Suprapubic skin (tissue), 4 donors: ENCODE measurements at regions not wholly inside any gene's neighbourhood (a gene's known extent, or its start where the extent isn't known, plus 50 kb on each side); places are given as distances from the start of the nearest gene placed in this dataset.
"Not testable (repeated sequence)": the region's sequence is repeated elsewhere in the genome, so short reads cannot be mapped to it uniquely, and the experiment has no call there.

Experiments
- DNase-seq, 2 donors: peaks; one replicate each; pipeline ENCODE4 v3.0.0-alpha.2; 2019; ENCODE audit warnings: low spot score in 2 of 2
- H3K27ac ChIP-seq: fragments of 200-600 bp; sonication (generic); one replicate; pipeline ENCODE4 v1.5.1; 2019
- H3K27me3 ChIP-seq: fragments of 200-600 bp; sonication (generic); one replicate; pipeline ENCODE4 v1.5.1; 2019
- H3K36me3 ChIP-seq: fragments of 200-600 bp; sonication (generic); one replicate; pipeline ENCODE4 v1.5.1; 2019
- H3K4me1 ChIP-seq: fragments of 200-600 bp; sonication (generic); one replicate; pipeline ENCODE4 v1.5.1; 2019
- H3K4me3 ChIP-seq: fragments of 200-600 bp; sonication (generic); one replicate; pipeline ENCODE4 v1.5.1; 2019; ENCODE audit warnings: mild to moderate bottlenecking
- H3K9me3 ChIP-seq: fragments of 200-600 bp; sonication (generic); one replicate; pipeline ENCODE4 v1.5.1; 2019
- EP300 ChIP-seq: sonication (generic); formaldehyde crosslinking; IDR thresholded peaks from one replicate; pipeline ENCODE4 v1.6.1; 2017; ENCODE audit warnings: antibody characterized with exemption
- POLR2A ChIP-seq, 2 donors: fragments of 450-650 bp; IDR thresholded peaks; one replicate each; pipeline ENCODE4 v1.6.1; 2017; ENCODE audit warnings: antibody characterized with exemption in 2 of 2, mild to moderate bottlenecking in 2 of 2, moderate library complexity in 2 of 2
- POLR2AphosphoS5 ChIP-seq, 3 donors: sonication (generic); formaldehyde crosslinking; IDR thresholded peaks; one replicate each; pipeline ENCODE4 v1.6.1; 2017; ENCODE audit warnings: antibody characterized with exemption in 3 of 3
- WGBS: methylation state at CpG from one replicate; pipeline ENCODE4 v1.1.5; 2018; 5-methylcytosine and 5-hydroxymethylcytosine counted together
- TF ChIP-seq, protein P1 (sequence below), 2 donors: fragments of 200-600 bp in 1 of 2; fragments of 450-650 bp in 1 of 2; sonication (generic) in 1 of 2; IDR thresholded peaks; one replicate each; pipeline ENCODE4 v1.5.1; 2016 to 2019; ENCODE audit warnings: antibody characterized with exemption in 2 of 2, mild to moderate bottlenecking in 1 of 2, moderate library complexity in 1 of 2

DNA sequence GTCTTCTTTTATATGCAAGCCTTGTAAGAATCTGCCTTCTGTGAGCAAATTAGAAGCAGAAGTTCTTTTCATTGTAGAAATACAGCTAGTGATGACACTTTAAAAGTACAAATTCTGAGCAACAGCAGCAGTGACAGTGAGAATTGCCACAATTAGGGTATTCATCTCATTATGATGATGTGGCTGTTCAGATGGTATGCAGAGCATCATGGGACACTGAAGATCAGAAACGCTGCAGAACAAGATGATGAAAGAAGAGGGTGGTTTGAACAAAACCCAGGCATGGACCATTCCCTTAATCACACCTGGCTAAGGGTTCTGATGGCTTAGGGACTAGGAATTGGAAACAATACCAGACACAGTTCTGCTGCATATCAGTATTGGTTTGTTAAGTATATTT is 312.7 kb upstream of the TBX18 start:
- no peaks in the 10 kb centered on the region for H3K9me3 ChIP-seq
- no peaks in the 10 kb centered on the region for H3K27me3 ChIP-seq
- 35% methylated on average over 1 of the region's 1 CpG for WGBS
- DNase-seq: no peak
- TF ChIP-seq POLR2A (IDR thresholded peaks at IDR 0.05) (no peak), EP300 (no peak), POLR2AphosphoS5 (IDR thresholded peaks at IDR 0.05) (no peak)
- TF ChIP-seq, protein P1, sequence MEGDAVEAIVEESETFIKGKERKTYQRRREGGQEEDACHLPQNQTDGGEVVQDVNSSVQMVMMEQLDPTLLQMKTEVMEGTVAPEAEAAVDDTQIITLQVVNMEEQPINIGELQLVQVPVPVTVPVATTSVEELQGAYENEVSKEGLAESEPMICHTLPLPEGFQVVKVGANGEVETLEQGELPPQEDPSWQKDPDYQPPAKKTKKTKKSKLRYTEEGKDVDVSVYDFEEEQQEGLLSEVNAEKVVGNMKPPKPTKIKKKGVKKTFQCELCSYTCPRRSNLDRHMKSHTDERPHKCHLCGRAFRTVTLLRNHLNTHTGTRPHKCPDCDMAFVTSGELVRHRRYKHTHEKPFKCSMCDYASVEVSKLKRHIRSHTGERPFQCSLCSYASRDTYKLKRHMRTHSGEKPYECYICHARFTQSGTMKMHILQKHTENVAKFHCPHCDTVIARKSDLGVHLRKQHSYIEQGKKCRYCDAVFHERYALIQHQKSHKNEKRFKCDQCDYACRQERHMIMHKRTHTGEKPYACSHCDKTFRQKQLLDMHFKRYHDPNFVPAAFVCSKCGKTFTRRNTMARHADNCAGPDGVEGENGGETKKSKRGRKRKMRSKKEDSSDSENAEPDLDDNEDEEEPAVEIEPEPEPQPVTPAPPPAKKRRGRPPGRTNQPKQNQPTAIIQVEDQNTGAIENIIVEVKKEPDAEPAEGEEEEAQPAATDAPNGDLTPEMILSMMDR (IDR thresholded peaks at IDR 0.05): no peak
- H3K4me1 ChIP-seq: no peaks in the 10 kb centered on the region
- H3K4me3 ChIP-seq: no peak overlapping the region
- H3K27ac ChIP-seq: no peak overlapping the region
- no peaks in the 10 kb centered on the region for H3K36me3 ChIP-seq

DNA sequence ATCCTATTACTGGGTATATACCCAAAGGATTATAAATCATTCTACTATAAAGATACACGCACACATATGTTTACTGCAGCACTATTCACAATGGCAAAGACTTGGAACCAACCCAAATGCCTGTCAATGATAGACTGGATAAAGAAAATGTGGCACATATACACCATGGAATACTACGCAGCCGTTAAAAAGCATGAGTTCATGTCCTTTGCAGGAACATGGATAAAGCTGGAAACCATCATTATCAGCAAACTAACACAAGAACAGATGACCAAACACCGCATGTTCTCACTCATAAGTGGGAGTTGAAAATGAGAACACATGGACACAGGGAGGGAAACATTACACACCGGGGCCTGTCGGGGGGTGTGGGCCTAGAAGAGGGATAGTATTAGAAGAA is 307.4 kb upstream of the TBX18 start:
- not testable (repeated sequence) for H3K9me3 ChIP-seq
- 82% methylated on average over 6 of the region's 6 CpGs for WGBS

DNA sequence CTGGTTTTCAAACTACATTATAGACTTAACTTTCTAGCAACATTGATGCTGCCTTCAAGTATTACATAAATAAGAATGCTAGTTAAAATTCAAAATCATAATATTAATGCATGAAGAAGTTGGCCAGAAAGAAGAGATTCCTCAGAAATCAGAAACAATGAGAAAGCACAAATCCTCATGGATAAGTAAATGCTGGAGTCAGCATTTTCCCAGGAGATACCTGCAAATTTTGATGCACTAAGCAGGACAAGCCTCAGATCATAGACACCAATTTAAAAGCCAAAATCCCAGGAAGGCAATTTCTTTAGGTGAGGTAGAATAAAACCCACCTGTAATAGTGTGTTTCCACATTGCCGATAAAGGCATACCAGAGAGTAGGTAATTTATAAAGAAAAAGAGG is 305.2 kb upstream of the TBX18 start:
- 100% methylated on average over 1 of the region's 1 CpG for WGBS
- Histone ChIP-seq H3K27me3 (no peaks in the 10 kb centered on the region), H3K36me3 (no peaks in the 10 kb centered on the region), H3K9me3 (no peaks in the 10 kb centered on the region), H3K4me1 (no peaks in the 10 kb centered on the region), H3K4me3 (no peak overlapping the region), H3K27ac (no peak overlapping the region)
- no peak for TF ChIP-seq POLR2AphosphoS5 (IDR thresholded peaks at IDR 0.05)
- TF ChIP-seq POLR2A (IDR thresholded peaks at IDR 0.05): no peak
- no peak for TF ChIP-seq EP300
- TF ChIP-seq, protein P1 (IDR thresholded peaks at IDR 0.05): no peak
- DNase-seq: no peak

More for the DNA sequence above, 307.4 kb upstream of the TBX18 start:
- not testable (repeated sequence) for H3K27ac ChIP-seq, H3K27me3 ChIP-seq, H3K4me3 ChIP-seq, H3K4me1 ChIP-seq, DNase-seq, H3K36me3 ChIP-seq

DNA sequence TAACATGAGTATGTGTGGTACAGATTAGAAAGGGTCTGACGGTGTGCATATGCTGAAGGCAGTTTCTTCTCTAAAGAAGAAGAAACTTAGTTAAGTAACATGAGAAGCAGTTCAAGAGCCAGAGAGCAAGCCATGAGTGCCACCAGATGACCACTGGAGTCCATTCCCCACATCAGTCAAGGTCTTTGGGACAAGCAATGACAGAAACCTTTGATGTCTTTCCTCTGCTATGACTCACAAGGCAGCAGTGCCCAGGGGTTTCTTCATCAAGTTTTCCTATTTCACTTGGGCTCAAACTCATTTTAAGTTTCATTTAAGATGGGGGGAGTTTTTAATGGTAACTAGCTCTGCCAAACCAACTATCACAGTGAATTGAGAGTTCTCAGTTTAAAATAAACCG is 303.8 kb upstream of the TBX18 start:
- no peak overlapping the region for H3K27ac ChIP-seq
- H3K4me3 ChIP-seq: no peak overlapping the region
- DNase-seq: no peak
- WGBS: 64% methylated on average over 2 of the region's 2 CpGs
- no peaks in the 10 kb centered on the region for H3K4me1 ChIP-seq
- TF ChIP-seq, protein P1 (IDR thresholded peaks at IDR 0.05): no peak
- peak in 1 of 3 donors; percentile 25 for TF ChIP-seq POLR2AphosphoS5 (IDR thresholded peaks at IDR 0.05)
- H3K36me3 ChIP-seq: no peaks in the 10 kb centered on the region
- H3K9me3 ChIP-seq: no peaks in the 10 kb centered on the region
- H3K27me3 ChIP-seq: no peaks in the 10 kb centered on the region

DNA sequence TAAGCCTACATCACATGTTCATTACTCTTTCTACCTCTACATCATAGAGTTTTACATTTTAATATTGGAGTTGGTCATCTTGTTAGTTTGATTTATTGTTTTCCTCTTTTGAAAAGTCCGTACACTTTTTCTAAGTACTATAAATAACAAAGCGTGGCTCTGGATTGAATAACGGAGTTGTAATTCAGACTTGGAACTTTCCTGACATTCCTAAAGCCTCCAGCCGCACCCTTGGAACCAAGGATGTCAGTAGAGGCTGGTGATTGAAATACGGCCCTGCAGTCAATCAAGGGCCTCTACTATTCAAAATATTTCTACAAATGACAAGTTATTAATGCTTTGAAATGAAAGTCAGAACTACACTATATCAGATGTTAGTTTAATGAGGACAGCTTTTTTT is 301.9 kb upstream of the TBX18 start:
- no peak overlapping the region for H3K4me3 ChIP-seq
- TF ChIP-seq EP300 (no peak), POLR2AphosphoS5 (IDR thresholded peaks at IDR 0.05) (no peak), POLR2A (IDR thresholded peaks at IDR 0.05) (no peak)
- TF ChIP-seq, protein P1 (IDR thresholded peaks at IDR 0.05): no peak
- no peaks in the 10 kb centered on the region for H3K36me3 ChIP-seq
- H3K4me1 ChIP-seq: no peaks in the 10 kb centered on the region
- H3K27ac ChIP-seq: peak overlapping the region; percentile 6
- WGBS: 22% methylated on average over 5 of the region's 5 CpGs
- H3K27me3 ChIP-seq: no peaks in the 10 kb centered on the region
- H3K9me3 ChIP-seq: no peaks in the 10 kb centered on the region
- DNase-seq: no peak

DNA sequence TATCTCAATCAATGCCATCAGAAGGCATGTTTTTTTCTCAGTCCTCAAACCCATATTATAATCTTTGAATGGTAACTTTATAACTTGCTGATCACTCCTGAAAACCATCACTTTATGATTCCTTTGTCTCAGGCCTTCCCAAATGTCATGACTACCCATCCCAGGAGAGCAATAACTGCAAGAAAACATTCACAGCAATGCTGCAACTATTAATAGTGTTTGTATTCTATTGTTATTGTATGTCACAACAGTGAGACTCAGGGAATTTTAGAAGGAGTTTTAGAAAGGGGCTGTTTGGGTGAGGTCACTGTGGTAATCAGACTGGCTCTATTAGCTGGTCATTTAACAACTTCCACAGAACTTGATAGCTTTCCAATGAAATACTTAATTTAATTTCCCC is 301.4 kb upstream of the TBX18 start:
- Histone ChIP-seq H3K4me1 (no peaks in the 10 kb centered on the region), H3K36me3 (no peaks in the 10 kb centered on the region), H3K27ac (peak overlapping the region; percentile 6), H3K9me3 (no peaks in the 10 kb centered on the region), H3K27me3 (no peaks in the 10 kb centered on the region), H3K4me3 (no peak overlapping the region)
- DNase-seq: no peak
- TF ChIP-seq EP300 (no peak), POLR2A (IDR thresholded peaks at IDR 0.05) (no peak), POLR2AphosphoS5 (IDR thresholded peaks at IDR 0.05) (no peak)
- TF ChIP-seq, protein P1 (IDR thresholded peaks at IDR 0.05): no peak
